Activated T-cell treated with anti-CD3 and anti-CD28 coated beads, Interleukin-2, amount 50 U/mL, for 48 hours (primary cell): ENCODE measurements at regions not wholly inside any gene's neighbourhood (a gene's known extent, or its start where the extent isn't known, plus 50 kb on each side); places are given as distances from the start of the nearest gene placed in this dataset.
"Not testable (repeated sequence)": the region's sequence is repeated elsewhere in the genome, so short reads cannot be mapped to it uniquely, and the experiment has no call there.

Experiments used
- DNase-seq, 2 experiments: peaks; one replicate each; pipeline ENCODE4 v3.0.0-alpha.2; 2020

DNA sequence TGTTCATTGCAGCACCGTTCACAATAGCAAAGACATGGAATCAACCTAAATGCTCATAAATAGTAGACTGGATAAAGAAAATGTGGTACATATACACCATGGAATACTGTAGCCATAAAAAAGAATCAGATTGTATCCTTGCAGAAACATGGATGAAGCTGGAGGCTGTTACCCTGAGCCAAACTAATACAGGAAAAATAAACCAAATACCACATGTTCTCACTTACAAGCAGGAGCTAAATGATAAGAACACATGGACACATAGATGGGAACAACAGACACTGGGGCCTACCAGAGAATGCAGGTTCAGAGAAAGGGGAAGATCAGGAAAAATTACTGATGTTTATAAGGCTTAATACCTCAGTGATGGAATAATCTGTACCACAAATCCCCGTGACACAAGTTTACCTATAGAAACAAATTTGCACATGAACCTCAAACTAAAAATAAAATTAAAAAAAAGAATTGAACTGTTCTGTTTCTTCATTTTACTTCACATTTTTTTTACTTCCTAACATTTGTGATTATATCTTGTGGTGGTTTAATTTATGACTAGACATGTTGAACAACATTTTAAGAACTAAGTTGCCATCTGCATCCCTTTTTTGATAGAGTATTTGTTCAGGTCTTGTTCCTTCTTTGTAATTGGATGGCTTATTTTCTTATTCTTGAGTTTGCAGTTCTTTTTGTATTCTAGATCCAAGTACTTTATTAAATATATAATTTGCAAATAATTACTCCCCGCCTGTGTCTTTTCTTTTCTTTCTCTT, 835.2 kb downstream of the FSCB start:
- no peak for DNase-seq

DNA sequence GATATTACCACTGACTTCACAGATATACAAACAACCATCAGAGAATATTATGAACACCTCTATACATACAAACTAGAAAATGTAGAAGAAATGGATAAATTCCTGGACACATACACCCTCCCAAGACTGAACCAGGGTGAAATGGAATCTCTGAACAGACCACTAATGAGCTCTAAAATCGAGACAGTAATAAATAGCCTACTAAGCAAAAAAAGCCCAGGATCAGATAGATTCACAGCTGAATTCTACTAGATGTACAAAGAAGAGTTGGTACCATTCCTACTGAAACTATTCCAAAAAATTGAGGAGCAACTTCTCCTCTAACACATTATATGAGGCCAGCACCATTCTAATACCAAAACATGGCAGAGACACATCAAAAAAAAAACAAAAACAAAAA, 837.7 kb downstream of the FSCB start:
- DNase-seq: no peak

DNA sequence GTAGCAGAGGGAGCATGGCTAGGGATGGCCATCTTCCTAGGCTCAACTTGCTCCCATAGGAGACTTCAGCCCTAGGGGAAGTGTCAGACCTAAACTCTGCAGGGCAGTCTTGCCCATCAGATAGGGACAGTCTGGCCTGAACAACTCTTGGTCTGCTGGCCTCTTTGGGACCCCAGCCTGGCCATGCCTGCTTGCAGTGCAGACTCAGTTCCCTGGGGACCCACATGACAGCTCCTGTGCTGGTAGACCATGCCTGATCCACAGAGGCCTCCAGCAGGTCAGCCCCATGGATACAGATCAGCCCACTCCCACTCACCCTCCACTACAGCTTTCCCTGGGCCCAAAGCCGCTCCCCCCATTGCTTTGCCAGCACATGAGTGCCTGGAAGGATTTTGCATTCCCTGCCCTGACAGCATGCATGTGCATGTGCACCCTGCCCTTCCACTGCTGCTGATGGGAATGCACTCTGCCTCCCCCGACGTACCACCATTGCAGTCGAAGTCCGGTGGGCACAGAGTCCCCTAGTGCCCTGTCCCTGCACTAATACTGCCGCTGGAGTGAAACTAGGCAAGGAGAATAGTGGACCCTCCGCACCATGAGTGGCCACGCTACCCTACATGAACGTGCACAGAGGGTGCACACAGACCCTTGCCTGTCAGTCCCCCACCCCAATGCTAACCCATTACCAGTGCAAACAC, 841.4 kb downstream of the FSCB start:
- no peak for DNase-seq

DNA sequence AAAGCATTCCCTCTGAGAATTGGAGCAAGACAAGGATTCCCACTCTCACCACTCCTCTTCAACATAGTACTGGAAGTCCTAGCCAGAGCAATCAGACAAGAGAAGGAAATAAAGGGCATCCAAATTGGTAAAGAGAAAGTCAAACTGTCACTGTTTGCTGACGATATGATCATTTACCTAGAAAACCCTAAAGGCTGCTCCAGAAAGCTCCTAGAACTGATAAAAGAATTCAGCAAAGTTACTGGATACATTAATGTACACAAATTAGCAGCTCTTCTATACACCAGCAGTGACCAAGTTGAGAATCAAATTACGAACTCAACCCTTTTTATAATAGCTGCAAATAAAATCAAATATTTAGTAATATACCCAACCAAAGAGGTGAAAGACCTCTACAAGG, 851.9 kb downstream of the FSCB start:
- not testable (repeated sequence) for DNase-seq

DNA sequence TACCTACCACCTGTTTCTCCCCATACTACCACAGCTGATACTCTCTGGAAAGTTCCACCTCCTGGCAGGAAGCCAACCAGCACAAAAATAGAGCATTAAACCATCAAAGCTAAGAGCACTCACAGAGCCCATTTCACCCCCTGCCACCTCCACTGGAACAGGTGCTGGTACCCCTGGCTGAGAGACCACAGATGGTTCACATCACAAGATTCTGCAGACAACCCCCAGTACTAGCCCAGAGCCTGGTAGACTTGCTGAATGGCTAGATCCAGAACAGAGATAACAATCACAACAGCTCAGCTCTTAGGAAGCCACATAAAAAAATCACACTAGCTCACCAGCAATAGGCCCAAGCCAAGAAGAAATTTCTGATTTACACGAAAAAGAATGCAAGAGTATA, 855.2 kb downstream of the FSCB start:
- DNase-seq: no peak

DNA sequence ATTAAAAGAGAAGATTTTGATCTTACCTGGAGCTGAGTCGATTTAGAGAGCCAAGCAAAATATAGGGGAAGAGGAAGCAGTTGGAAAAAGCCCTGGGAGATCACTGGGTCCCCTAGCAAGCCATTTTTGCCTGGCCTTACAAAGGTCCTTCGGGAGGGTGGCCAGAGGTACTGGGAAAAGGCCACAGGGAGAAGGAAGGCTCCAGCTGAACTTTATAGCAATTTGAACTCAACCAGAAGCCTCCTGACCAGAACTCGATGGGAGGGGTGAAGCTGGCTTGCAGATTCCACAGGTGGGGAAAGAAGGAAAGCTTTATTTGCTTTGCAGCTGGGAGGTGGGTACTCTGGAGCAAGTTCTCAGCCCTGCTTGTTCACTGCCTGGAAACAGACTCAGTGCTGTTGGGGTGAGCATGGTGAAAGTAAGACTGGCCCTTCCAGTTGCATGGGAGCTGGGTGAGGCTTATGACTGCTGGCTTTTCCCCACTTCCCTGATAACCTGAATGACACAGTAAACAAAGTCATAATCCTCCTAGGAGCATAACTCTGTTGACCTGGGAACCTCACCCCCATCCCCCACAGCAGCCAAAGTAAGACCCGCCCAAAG, 855.8 kb downstream of the FSCB start:
- no peak for DNase-seq

DNA sequence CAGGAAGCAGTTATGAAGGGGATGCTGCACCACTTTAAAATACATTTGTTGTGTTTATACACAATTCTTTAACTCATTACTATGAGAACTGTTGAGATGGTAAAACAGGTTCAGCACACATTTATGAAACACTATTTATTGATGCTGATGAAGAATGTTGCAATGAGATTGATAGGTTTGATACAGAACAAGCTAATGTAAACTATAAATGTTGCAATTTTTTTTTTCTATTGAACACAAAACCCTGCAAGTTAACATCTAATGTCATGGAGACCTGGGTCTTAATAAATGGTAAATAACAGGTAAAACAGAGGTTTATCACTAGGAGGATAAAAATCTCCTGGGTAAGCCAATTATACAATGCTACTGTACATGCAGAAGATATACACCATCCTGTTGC, 857.6 kb downstream of the FSCB start:
- DNase-seq: no peak

DNA sequence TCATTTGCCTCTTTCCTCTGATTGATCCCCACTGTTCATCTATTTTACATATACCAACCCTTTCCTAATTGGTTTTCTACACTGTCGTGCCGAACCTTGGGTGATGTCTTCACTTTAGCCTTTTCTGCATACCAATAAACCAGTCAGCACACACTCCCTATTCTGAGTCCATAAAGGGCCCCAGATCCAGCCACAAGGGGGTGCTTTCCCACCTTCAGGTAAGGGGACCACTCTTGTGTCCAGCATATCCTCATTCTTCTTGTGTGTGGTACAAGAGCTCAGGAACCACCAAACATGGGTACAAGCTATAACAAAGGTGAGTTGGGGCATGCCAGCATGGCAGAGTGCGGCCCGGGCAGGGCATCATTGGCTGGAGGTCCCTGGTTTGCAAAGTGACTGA, 859.8 kb downstream of the FSCB start:
- no peak for DNase-seq

DNA sequence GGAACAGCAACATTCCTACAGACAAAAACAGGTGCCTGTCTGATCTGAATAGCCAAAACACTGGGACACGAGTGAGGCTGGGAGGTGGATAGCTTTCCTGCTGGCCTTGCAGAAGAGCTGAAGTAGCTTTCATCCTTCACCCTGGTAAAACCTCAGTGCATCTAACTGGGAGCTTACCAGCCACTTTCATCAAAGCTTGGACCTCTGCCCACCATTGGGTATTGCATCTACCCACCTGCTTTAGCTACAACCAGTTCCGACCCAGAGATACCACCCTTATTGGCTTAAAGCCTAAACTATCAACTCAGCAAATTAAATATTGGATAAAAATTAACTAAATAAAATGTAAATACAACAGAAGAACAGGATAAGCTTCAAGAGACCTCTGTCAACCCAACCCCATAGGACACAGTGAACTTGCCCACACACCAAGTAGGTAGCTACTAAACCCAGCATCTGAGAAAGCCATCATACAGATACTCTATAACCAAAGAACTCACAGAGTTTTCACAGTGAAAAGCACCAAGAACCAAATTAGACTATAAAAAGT, 866.3 kb downstream of the FSCB start:
- no peak for DNase-seq

DNA sequence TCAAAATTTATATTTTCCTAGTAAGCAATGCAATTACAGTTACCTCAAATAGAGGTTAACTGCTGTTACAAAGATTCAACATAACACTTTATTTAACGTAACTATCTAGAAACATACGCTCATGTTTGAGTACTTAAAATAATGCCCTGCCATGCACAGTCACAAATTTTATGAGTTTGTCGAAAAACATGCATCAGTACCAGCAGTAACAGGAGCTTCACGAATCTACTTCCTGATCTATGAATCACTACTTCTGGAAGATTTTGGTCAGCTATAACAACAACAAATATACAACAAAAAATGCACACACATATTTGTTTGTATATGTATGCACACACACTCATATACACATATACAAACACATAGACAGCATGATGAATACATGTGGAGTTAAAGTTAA, 881.8 kb downstream of the FSCB start:
- no peak for DNase-seq

DNA sequence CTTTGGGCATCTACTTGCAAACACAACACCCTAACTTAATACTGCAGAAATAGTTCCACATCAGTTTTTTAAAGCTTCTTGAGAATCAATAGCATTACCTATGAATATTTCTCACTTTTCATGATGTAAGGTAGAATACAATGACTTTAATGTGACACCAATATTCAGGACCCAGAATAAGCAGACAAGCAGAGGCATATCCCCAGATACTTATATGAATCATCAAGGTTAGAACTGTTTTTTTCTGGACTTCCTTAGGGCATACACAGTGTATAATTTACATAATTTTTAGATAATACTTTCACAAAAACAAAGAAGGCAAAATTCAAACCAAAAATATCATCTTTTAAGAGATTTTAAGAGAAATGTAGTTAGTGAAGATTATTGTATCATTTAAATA, 885.8 kb downstream of the FSCB start:
- no peak for DNase-seq

DNA sequence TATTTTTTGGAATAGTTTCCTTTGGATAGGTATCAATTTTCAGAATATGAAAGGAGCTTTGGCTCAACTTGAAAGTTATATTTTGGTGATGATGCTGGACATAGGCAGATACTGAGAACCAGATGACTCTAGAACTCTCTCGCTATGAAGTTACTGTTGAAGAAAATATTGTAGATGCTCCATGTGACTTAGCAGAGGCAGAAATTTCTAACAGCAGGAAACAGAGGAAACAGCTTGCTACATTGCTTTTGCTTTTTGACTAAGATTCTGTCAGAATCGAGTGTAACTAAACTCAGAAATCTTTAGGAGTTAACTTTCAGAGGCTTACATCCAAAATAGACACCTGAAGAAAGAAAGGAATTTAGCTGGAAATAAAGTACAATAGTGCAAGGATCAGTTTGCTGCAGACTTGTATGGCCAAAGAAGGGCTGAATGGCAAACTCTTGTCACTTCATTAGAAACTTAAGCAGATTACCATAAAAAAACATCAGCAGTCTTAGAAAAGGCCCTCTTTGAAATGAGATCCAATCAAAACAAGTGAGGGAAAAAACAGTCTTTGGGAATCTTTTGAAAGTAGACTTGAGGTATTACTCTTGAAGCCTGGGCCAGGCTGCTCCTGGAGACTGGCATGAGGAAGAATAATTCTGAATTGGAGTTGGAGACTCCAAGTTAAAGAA, 911.8 kb downstream of the FSCB start:
- no peak for DNase-seq

DNA sequence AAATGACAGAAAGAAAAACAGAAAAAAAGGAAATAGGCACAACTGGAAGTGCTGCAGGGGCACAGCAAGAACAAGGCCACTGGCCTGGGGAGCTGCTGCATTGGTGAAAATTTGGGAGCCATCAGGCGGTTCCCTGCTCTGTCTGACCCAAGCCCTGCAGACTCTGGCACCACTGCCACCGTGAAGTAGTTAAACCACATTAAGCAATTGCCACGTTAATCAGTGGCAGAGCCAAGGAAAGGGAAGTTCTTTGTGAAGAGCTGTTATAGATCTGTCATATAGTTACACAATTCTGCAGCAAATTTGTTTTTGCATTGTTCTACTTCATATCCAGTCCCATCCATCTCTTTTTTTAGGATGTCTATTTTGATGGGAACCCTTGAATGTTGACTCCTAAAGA, 915.3 kb downstream of the FSCB start:
- DNase-seq: no peak

DNA sequence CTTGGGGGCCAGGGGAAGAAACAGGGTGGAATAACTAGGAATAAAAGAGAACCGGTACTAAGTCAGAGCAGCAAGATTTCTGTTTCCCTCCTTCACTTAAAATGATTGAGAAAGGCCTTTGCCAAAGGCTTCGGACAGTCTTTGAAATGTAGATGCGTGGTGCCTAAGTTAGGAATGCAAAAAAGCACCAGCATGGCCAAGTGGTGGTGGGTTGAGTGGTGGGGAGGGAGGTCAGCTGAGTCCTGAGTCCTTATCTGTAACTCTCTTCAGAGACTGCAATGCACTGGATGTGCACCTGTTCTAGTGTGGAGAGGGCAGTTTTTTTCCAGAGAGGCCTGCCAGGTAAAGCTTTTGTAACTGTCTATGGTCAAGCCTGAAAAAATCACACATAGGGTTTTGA, 919.9 kb downstream of the FSCB start:
- DNase-seq: no peak

DNA sequence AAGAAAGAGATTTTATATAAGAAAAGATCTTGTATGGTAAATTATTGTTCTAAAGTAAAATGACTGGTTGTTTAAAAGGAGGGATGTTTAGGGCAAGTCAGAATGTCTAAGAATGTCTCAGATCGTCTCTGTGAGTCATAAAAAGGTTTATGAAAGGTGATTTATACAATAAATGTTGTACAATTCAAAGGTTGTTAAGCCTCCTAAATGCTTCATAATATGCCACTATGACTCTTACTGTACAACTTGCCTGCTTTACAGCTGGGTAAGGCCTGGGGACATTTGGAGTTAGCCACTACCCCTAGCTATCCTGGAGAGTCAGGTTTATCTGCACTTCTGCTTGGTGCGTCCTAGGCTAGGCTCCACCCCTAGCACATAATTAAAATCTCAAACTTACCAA, 927.4 kb downstream of the FSCB start:
- no peak for DNase-seq

DNA sequence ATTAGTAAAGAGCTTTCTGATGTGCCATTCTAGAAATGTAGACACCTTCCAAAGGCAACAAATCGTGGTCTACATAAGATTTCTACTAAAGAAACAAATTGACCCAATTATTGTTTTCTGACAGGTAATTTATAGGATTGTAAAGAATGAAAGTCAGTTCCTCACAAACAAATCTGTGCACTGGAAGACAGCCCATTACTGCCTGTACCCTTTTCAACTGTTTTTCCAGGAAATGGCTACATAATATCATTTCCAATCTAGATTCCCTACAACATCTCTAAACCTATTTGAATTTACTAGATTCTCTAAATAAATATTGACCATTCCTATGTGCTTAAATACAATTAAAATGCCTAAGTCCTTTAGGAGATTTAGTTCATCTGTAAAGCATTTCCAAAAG, 939.1 kb downstream of the FSCB start:
- no peak for DNase-seq

DNA sequence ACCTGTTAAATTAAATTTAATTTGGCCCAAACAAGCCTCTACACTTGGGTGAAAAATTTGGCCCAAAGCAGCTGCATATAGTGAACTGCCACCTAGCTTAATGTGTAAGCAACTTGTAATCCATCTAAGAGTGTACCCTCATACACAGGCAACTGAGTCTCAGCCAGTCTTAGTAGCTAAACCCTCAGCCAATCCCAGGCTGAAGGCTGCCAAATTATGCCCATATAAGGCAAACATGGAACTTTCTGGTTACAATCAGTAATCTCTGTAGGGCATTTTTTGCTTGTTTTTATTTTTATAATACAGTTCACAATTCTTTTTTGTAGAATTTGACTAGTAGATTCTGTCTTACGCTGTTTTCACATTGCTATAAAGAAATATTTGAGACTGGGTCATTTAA, 958.7 kb downstream of the FSCB start:
- no peak for DNase-seq

DNA sequence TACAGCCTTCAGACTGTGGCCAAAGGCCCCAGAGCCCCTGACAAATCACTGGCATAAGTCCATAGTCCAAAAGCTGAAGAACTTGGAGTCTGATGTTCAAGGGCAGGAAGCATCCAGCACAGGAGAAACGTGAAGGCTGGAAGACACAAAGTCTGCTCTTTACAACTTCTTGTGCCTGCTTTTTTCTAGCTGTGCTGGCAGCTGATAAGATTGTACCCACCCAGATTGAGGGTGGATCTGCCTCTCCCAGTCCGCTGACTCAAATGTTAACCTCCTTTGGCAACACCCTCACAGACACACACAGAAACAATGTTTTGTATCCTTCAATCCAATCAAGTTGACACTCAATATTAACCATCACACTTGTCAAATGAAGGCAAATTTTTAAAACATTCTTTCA, 959.5 kb downstream of the FSCB start:
- DNase-seq: not testable (repeated sequence)

DNA sequence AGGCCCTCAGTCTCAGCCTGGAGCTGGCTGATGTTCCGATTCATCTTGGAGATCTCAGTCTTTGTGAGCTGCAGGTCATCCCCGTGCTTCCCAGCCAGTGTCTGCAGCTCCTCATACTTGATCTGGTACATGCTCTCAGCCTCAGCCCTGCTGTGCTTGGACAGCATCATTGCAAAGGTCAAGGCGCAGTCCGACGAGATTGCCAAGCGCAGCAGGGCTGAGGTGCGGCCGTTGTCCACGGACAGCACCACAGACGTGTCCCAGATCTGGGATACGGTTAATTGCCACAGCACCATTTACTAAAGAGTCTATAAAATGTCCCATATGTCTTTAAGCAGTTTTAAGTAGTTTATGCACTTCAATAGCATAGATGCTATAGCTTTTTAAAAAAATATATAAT, 965.7 kb downstream of the FSCB start:
- no peak for DNase-seq

DNA sequence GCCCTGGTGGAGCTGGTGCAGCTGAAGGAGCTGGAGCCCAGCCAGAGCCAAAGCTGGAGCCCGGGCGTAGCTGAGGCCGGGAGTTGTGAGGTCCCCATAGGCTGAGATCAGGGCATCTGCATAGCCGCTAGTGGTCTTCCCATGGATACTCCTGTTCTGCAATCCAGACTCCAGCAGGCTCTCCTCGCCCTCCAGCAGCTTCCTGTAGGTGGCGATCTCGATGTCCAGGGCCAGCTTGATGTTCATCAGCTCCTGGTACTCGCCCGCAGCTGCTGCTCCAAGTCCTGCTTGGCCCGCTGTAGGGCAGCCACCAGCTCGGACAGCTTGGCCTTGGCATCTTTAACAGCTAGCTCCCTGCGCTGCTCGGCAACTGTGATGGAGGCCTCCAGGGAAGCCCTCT, 966.1 kb downstream of the FSCB start:
- no peak for DNase-seq

DNA sequence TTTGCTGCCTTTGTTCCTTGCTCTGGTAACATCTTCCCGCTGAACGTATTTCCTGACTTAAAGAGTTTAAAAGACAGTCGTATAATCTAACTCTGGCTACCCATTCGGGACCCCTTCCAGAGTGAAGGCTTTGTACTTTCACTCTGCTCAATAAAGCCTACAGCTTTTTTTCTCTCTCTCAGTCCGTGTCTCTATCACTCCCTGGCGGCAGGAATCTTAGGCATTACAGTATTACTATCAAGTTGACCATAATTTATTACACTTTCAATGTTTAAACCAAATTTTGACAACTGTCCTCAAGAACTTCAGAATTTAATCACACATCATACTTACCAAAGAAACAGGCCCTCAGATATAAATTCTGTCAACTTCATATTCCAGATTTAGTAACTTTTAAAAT, 967.9 kb downstream of the FSCB start:
- DNase-seq: no peak

DNA sequence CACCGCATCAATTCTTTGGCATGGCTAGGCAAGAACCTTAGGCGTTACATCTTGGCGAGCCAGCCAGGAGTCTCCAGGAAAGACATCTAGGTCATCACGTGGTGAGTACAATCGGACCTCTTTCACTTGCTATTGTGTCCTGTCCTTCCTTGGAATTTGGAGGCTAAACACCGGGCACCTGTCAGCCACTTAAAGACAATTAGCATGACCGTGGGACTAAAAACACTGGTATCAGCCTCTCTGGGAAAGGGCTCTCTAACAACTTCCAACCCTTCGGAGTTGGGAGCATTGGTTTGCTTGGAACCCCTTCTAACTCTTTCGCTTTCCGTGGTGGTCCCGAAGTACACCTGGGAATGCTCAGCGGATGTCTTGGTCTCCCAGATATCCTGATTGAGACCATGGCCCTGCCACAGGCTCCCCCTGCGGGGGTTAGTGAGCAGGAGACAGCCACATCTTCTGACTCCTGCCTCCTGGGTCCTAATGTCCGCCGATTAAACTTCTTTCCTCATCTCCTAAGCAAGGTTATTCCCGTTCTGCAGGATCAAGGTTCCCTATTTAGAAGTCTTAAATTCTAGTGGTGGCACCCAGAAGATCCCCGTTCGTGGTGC, 971.7 kb downstream of the FSCB start:
- DNase-seq: no peak

DNA sequence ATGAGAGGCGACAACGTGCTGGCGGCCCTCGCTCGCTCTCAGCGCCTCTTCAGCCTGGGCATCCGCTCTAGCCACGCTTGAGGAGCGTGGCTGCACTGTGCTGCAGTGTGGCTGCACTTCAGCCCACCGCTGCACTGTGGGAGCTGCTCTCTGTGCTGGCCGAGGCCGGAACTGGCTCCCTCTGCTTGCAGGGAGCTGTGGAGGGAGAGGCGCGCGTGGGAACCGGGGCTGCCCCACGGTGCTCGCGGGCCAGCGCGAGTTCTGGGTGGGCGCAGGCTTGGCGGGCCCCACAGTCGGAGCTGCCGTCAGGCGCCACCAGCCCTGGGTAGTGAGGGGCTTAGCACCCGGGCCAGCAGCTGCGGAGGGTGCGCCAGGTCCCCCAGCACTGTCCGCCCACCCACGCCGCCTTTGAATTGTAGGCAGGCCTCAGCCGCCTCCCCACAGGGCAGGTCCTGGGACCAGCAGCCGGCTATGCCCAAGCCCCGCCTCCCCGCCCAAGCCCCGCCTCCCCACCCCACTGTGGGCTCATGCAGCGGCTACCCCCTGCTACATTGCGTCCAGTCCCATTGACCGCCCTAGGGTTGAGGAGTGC, 974.2 kb downstream of the FSCB start:
- no peak for DNase-seq
